Osteocyte (in vitro differentiated cells): ENCODE measurements at regions not wholly inside any gene's neighbourhood (a gene's known extent, or its start where the extent isn't known, plus 50 kb on each side); places are given as distances from the start of the nearest gene placed in this dataset.

Experiments
- DNase-seq: peaks from one replicate; pipeline ENCODE4 v3.0.0; 2021; ENCODE audit warnings: mixed read lengths; ENCODE audit not compliant: unreplicated experiment; ENCODE audit errors: extremely low spot score
- H3K27ac Mint-ChIP-seq: one replicate; pipeline ENCODE4 v1.8.0; 2021; ENCODE audit warnings: mild to moderate bottlenecking, mixed read lengths; ENCODE audit not compliant: unreplicated experiment
- H3K27me3 Mint-ChIP-seq: one replicate; pipeline ENCODE4 v1.8.0; 2021; ENCODE audit warnings: mixed read lengths; ENCODE audit not compliant: unreplicated experiment
- H3K36me3 Mint-ChIP-seq: one replicate; pipeline ENCODE4 v1.8.0; 2021; ENCODE audit warnings: mixed read lengths; ENCODE audit not compliant: unreplicated experiment
- H3K4me1 Mint-ChIP-seq: one replicate; pipeline ENCODE4 v1.8.0; 2021; ENCODE audit warnings: mixed read lengths; ENCODE audit not compliant: unreplicated experiment
- H3K4me3 Mint-ChIP-seq: one replicate; pipeline ENCODE4 v1.8.0; 2021; ENCODE audit warnings: mild to moderate bottlenecking, moderate library complexity, mixed read lengths; ENCODE audit not compliant: unreplicated experiment
- H3K9me3 Mint-ChIP-seq: one replicate; pipeline ENCODE4 v1.8.0; 2021; ENCODE audit warnings: mixed read lengths; ENCODE audit not compliant: unreplicated experiment
- CTCF ChIP-seq: fragments of 200-600 bp; sonication (generic); IDR thresholded peaks from 2 replicates; pipeline ENCODE4 v1.5.0; 2021; ENCODE audit warnings: antibody characterized with exemption, mild to moderate bottlenecking, moderate library complexity

GRCh38 chr6:120854583-120854982, 479.7 kb downstream of the TBC1D32 start:
- no peaks in the 10 kb centered on the region for H3K9me3 Mint-ChIP-seq
- no peak for TF ChIP-seq CTCF
- no peak overlapping the region for H3K27ac Mint-ChIP-seq
- no peaks in the 10 kb centered on the region for H3K36me3 Mint-ChIP-seq
- no peak for DNase-seq
- no peaks in the 10 kb centered on the region for H3K27me3 Mint-ChIP-seq
- H3K4me1 Mint-ChIP-seq: no peaks in the 10 kb centered on the region
- no peak overlapping the region for H3K4me3 Mint-ChIP-seq

GRCh38 chr6:120853489-120853888, 480.8 kb downstream of the TBC1D32 start:
- no peak overlapping the region for H3K4me3 Mint-ChIP-seq
- H3K36me3 Mint-ChIP-seq: no peaks in the 10 kb centered on the region
- no peak for DNase-seq
- TF ChIP-seq CTCF: no peak
- no peaks in the 10 kb centered on the region for H3K27me3 Mint-ChIP-seq
- H3K27ac Mint-ChIP-seq: no peak overlapping the region
- H3K4me1 Mint-ChIP-seq: no peaks in the 10 kb centered on the region
- H3K9me3 Mint-ChIP-seq: no peaks in the 10 kb centered on the region

- Mint-ChIP-seq H3K27me3 (no peaks in the 10 kb centered on the region), H3K4me1 (no peaks in the 10 kb centered on the region), H3K4me3 (no peak overlapping the region), H3K36me3 (no peaks in the 10 kb centered on the region), H3K27ac (no peak overlapping the region), H3K9me3 (no peaks in the 10 kb centered on the region)
- DNase-seq: no peak
- no peak for TF ChIP-seq CTCF
Observed at GRCh38 chr6:120852293-120852849, 481.9 kb downstream of the TBC1D32 start.

- Mint-ChIP-seq H3K27me3 (no peaks in the 10 kb centered on the region), H3K4me1 (no peaks in the 10 kb centered on the region), H3K9me3 (no peaks in the 10 kb centered on the region), H3K4me3 (no peak overlapping the region), H3K36me3 (no peaks in the 10 kb centered on the region), H3K27ac (no peak overlapping the region)
- TF ChIP-seq CTCF: peak; percentile 42
- no peak for DNase-seq
Observed at GRCh38 chr6:120826253-120826652, 508.0 kb downstream of the TBC1D32 start.

GRCh38 chr6:120816794-120817193, 517.5 kb downstream of the TBC1D32 start:
- no peaks in the 10 kb centered on the region for H3K4me1 Mint-ChIP-seq

More at GRCh38 chr6:120816794-120817193, 517.5 kb downstream of the TBC1D32 start:
- Mint-ChIP-seq H3K27me3 (no peaks in the 10 kb centered on the region), H3K27ac (no peak overlapping the region), H3K4me3 (no peak overlapping the region), H3K9me3 (peaks cover 29% of the 10 kb centered on the region), H3K36me3 (no peaks in the 10 kb centered on the region)
- DNase-seq: no peak
- TF ChIP-seq CTCF: no peak
